T-helper 17 cell (primary cell): ENCODE measurements at regions not wholly inside any gene's neighbourhood (a gene's known extent, or its start where the extent isn't known, plus 50 kb on each side); places are given as distances from the start of the nearest gene placed in this dataset.
"Not testable (repeated sequence)": the region's sequence is repeated elsewhere in the genome, so short reads cannot be mapped to it uniquely, and the experiment has no call there.

Experiments used
- ATAC-seq: fragments of 150-1000 bp; cut with Tn5 transposase; 2 replicates; pipeline ENCODE4 v1.10.0; 2021; ENCODE audit warnings: mild to moderate bottlenecking, moderate library complexity
- DNase-seq, 3 donors: peaks; one replicate each; pipeline versions ENCODE4 v3.0.0 to v3.0.0-alpha.2; 2020 to 2021
- H3K9me3 ChIP-seq: one replicate; pipeline ENCODE4 v1.7.0; 2013; ENCODE audit warnings: low read length, mild to moderate bottlenecking; ENCODE audit not compliant: control insufficient read depth, poor library complexity, severe bottlenecking
- H3K27ac Mint-ChIP-seq: one replicate; pipeline ENCODE4 v1.8.0; 2022; ENCODE audit warnings: mild to moderate bottlenecking, moderate library complexity, mixed read lengths
- H3K27me3 Mint-ChIP-seq: one replicate; pipeline ENCODE4 v1.8.0; 2022; ENCODE audit warnings: mixed read lengths
- H3K36me3 Mint-ChIP-seq: one replicate; pipeline ENCODE4 v1.8.0; 2022; ENCODE audit warnings: low read depth, mixed read lengths
- H3K4me1 Mint-ChIP-seq: one replicate; pipeline ENCODE4 v1.8.0; 2022; ENCODE audit warnings: mild to moderate bottlenecking, mixed read lengths
- H3K4me3 Mint-ChIP-seq: one replicate; pipeline ENCODE4 v1.8.0; 2022; ENCODE audit warnings: mild to moderate bottlenecking, moderate library complexity, mixed read lengths

DNA sequence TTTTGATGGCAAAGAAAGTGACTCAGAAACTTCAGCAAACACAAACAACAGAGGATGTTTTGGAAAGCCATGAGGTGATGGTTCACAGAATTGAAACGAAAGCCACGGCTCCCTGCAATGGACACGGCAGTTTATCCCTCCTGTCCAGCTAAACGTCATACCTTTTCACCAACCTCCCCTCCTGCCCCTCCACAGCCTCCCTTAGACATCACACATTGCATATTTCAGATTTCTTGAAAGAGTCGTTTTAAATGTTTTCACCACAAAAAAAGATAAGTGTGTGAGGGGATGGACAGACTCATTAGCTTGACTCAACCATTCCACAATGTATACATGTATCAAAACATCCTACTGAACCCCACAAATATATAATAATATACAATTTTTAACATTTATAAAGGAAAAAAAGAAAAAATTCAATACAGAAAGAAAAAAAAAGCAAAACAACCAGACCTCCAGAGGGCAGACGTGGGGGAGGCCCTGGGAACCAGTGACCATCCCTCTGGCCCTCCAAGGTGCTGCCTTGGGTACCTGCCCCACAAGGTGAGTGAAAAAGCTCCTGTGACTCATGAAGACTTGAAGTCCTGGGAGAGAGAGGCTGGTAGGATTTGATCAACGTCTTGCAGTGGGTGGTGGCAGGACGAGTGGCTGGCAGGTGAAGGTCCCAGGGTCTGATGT lies 117.2 kb upstream of the THBS2 start:
- Mint-ChIP-seq H3K27ac (no peak overlapping the region), H3K36me3 (no peaks in the 10 kb centered on the region), H3K4me1 (no peaks in the 10 kb centered on the region), H3K27me3 (no peaks in the 10 kb centered on the region), H3K4me3 (no peak overlapping the region)
- H3K9me3 ChIP-seq: no peaks in the 10 kb centered on the region
- ATAC-seq: no peak
- DNase-seq: no peak

DNA sequence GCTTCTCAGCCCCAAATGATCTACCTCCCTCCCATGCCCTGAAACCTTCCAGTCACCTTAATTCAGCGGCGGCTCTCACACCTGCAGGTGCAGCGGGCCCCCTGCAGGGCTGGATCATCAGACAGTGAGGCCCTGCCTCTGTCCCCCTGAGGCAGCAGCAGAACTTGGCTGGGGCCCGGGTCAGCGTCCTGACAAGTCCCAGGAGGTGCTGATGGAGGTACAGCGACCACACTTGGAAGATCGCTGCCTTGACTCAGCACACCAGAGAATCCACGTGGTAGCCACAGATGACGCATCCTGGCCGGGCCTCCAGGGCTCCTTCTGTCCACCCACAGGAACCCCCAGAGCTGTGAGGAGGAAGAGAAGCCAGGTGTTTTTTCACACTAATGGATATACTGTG lies 116.4 kb upstream of the THBS2 start:
- no peak for ATAC-seq
- H3K27me3 Mint-ChIP-seq: no peaks in the 10 kb centered on the region
- no peaks in the 10 kb centered on the region for H3K4me1 Mint-ChIP-seq

DNA sequence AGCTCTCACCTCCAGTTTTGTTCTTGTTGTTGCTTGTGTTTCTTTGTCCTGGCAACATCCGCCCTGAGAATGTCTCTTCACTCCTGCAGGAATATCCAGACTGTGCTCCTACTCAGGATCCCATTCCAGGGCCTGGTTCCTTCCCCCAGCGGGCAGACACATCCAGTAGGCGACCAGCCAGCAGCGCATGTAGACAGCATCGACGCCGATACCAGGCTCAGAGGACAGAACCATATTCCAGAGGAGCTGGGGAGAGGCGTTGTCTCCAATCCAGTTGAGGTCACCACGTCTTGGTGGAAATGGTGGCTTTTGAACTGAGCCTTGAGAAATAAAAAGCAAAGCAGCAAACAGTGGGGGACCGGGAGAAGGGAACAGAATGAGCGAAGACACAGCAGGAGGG lies 114.6 kb upstream of the THBS2 start:
- no peaks in the 10 kb centered on the region for H3K27me3 Mint-ChIP-seq
- H3K27ac Mint-ChIP-seq: no peak overlapping the region
- H3K4me1 Mint-ChIP-seq: no peaks in the 10 kb centered on the region
- DNase-seq: no peak
- no peak for ATAC-seq
- no peak overlapping the region for H3K4me3 Mint-ChIP-seq
- no peaks in the 10 kb centered on the region for H3K9me3 ChIP-seq
- no peaks in the 10 kb centered on the region for H3K36me3 Mint-ChIP-seq

More for the DNA sequence above, 116.4 kb upstream of the THBS2 start:
- no peak for DNase-seq
- H3K36me3 Mint-ChIP-seq: no peaks in the 10 kb centered on the region
- no peak overlapping the region for H3K4me3 Mint-ChIP-seq
- no peak overlapping the region for H3K27ac Mint-ChIP-seq
- no peaks in the 10 kb centered on the region for H3K9me3 ChIP-seq

GRCh38 chr6:169367507-169367906 lies 113.9 kb upstream of the THBS2 start:
- DNase-seq: no peak
- Mint-ChIP-seq H3K36me3 (no peaks in the 10 kb centered on the region), H3K27ac (no peak overlapping the region), H3K27me3 (no peaks in the 10 kb centered on the region), H3K4me3 (no peak overlapping the region), H3K4me1 (no peaks in the 10 kb centered on the region)
- ATAC-seq: no peak
- H3K9me3 ChIP-seq: no peaks in the 10 kb centered on the region

GRCh38 chr6:169366258-169366901 lies 112.7 kb upstream of the THBS2 start:
- H3K27me3 Mint-ChIP-seq: no peaks in the 10 kb centered on the region
- no peaks in the 10 kb centered on the region for H3K4me1 Mint-ChIP-seq
- H3K27ac Mint-ChIP-seq: no peak overlapping the region
- no peak for ATAC-seq
- H3K36me3 Mint-ChIP-seq: no peaks in the 10 kb centered on the region
- H3K4me3 Mint-ChIP-seq: no peak overlapping the region
- DNase-seq: no peak
- no peaks in the 10 kb centered on the region for H3K9me3 ChIP-seq

- DNase-seq (no peak), ATAC-seq (no peak)
- H3K9me3 ChIP-seq: no peaks in the 10 kb centered on the region
- H3K27me3 Mint-ChIP-seq: no peaks in the 10 kb centered on the region
- no peak overlapping the region for H3K27ac Mint-ChIP-seq
- no peaks in the 10 kb centered on the region for H3K4me1 Mint-ChIP-seq
- H3K4me3 Mint-ChIP-seq: no peak overlapping the region
- H3K36me3 Mint-ChIP-seq: no peaks in the 10 kb centered on the region
Measured at GRCh38 chr6:169365567-169366257, 112.1 kb upstream of the THBS2 start.

- ATAC-seq (no peak), DNase-seq (no peak)
- H3K9me3 ChIP-seq: no peaks in the 10 kb centered on the region
- no peaks in the 10 kb centered on the region for H3K4me1 Mint-ChIP-seq
- H3K36me3 Mint-ChIP-seq: no peaks in the 10 kb centered on the region
- no peak overlapping the region for H3K27ac Mint-ChIP-seq
- no peak overlapping the region for H3K4me3 Mint-ChIP-seq
- no peaks in the 10 kb centered on the region for H3K27me3 Mint-ChIP-seq
Measured at GRCh38 chr6:169363590-169363989, 109.9 kb upstream of the THBS2 start.

GRCh38 chr6:169362501-169363121 lies 109.0 kb upstream of the THBS2 start:
- H3K4me1 Mint-ChIP-seq: no peaks in the 10 kb centered on the region
- ATAC-seq (no peak), DNase-seq (no peak)
- peaks cover 3% of the 10 kb centered on the region for H3K27me3 Mint-ChIP-seq
- H3K9me3 ChIP-seq: no peaks in the 10 kb centered on the region
- no peak overlapping the region for H3K4me3 Mint-ChIP-seq
- no peak overlapping the region for H3K27ac Mint-ChIP-seq
- H3K36me3 Mint-ChIP-seq: no peaks in the 10 kb centered on the region

GRCh38 chr6:169355001-169355400 lies 101.4 kb upstream of the THBS2 start:
- ATAC-seq: not testable (repeated sequence)
- H3K27me3 Mint-ChIP-seq: peaks cover 11% of the 10 kb centered on the region

DNA sequence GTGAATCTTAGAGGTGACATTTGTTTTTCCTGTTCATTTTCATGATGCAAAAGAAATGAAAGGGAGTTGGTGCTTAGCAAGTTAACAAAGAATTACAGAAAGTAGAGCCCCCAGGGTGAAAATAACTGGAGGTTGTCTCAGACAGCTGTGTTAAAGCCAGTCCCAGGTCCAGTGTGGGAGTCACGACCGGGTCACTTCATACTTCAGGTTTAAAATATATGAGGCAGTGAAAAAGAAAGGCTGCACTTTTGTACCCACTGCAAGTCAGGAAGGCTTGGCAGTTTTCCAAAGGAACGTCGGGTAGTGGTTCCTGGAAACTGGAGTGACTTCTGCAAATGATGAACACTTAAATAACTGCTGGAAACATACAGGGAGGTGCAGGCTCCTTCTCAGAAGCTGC lies 91.5 kb upstream of the THBS2 start:
- Mint-ChIP-seq H3K27me3 (peaks cover 41% of the 10 kb centered on the region), H3K4me1 (no peaks in the 10 kb centered on the region), H3K36me3 (no peaks in the 10 kb centered on the region), H3K4me3 (no peak overlapping the region), H3K27ac (no peak overlapping the region)
- H3K9me3 ChIP-seq: no peaks in the 10 kb centered on the region
- no peak for ATAC-seq
- DNase-seq: no peak

More at GRCh38 chr6:169355001-169355400, 101.4 kb upstream of the THBS2 start:
- H3K4me1 Mint-ChIP-seq, H3K36me3 Mint-ChIP-seq, H3K4me3 Mint-ChIP-seq, H3K27ac Mint-ChIP-seq, DNase-seq, H3K9me3 ChIP-seq: not testable (repeated sequence)

GRCh38 chr6:169344750-169345065 lies 91.1 kb upstream of the THBS2 start:
- H3K4me3 Mint-ChIP-seq: no peak overlapping the region
- no peak for ATAC-seq
- peaks cover 45% of the 10 kb centered on the region for H3K27me3 Mint-ChIP-seq
- no peak overlapping the region for H3K27ac Mint-ChIP-seq
- no peaks in the 10 kb centered on the region for H3K4me1 Mint-ChIP-seq
- H3K9me3 ChIP-seq: no peaks in the 10 kb centered on the region
- no peaks in the 10 kb centered on the region for H3K36me3 Mint-ChIP-seq
- DNase-seq: no peak

DNA sequence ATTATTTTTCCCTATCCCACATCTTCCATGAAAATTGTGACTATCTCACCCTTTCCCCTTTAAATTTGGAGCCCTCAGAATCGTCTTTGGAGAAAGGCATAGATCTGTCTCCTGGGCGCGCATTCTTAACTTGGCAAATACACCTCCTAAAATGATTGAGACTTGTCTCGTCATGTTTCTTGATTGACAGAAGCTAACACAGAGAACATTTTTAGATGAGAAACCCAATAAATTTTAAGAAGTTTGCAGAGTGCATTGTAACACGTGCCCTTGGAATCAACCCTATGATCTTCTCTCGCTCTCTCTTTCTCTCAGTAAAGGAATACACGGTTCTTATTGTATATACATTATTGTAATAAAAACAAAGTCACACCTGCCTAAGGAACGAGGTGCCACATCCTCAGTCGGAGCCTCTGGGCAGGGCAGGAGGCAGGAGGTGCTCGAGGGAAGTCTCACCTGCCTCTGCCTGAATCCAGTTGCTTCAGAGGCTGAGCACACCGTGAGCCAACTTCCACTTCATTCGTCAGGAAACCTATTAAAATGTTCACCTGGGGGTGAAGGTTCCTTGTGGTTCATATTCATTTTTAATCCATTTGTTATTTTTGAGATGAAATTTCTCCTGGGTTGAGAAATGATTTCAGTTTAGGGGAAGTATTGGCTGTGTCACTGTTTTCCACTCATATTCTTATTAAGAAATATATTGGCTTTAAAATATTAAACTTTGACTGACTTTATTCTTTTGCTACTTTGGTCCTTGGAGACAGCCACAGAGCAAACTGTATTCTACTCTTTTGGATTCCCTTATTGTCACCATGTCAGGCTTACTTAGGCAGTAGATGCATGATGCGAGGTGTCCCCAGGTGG lies 90.5 kb upstream of the THBS2 start:
- no peak overlapping the region for H3K4me3 Mint-ChIP-seq
- no peaks in the 10 kb centered on the region for H3K36me3 Mint-ChIP-seq
- H3K4me1 Mint-ChIP-seq: no peaks in the 10 kb centered on the region
- DNase-seq (no peak), ATAC-seq (no peak)
- H3K9me3 ChIP-seq: no peaks in the 10 kb centered on the region
- peaks cover 46% of the 10 kb centered on the region for H3K27me3 Mint-ChIP-seq
- no peak overlapping the region for H3K27ac Mint-ChIP-seq

DNA sequence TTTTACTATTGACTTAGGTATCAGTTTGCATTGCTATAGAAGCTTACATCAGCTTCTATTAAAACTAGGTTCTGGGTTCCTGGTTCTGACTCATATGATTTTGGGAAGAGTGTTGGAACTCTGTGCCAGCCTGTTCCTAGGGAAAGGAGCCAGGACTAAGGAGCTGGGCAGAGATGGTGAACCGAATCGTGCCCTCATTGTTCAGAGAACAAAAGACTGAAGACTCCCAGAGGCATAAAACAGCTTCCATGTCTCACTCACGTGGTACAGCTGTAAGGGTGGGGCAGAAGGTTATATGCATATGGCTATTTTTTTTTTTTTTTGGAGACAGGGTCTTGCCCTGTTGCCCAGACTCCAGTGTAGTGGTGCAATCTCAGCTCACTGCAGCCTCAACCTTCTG lies 89.1 kb upstream of the THBS2 start:
- DNase-seq (no peak), ATAC-seq (no peak)
- Mint-ChIP-seq H3K36me3 (no peaks in the 10 kb centered on the region), H3K27me3 (peaks cover 46% of the 10 kb centered on the region), H3K27ac (no peak overlapping the region), H3K4me1 (no peaks in the 10 kb centered on the region), H3K4me3 (no peak overlapping the region)
- H3K9me3 ChIP-seq: no peaks in the 10 kb centered on the region
